ENCODE measurements at regions not wholly inside any gene's neighbourhood (a gene's known extent, or its start where the extent isn't known, plus 50 kb on each side); places are given as distances from the start of the nearest gene placed in this dataset.

GRCh38 chr7:106375499-106375898, 90.7 kb upstream of the NAMPT start:
- no peaks in the 10 kb centered on the region for H4K20me1 ChIP-seq (ENCODE audit: insufficient read depth, low read length)
- no peaks in the 10 kb centered on the region for H3K27me3 ChIP-seq (ENCODE audit: control insufficient read depth in 2 of 2, insufficient read depth in 2 of 2, low read length in 2 of 2)
- no peaks in the 10 kb centered on the region for H3K9me3 ChIP-seq (replicated peaks in 1 of 2; ENCODE audit: control insufficient read depth in 1 of 2, insufficient read depth in 1 of 2, low read length in 2 of 2)
- no peak overlapping the region for H3K27ac Mint-ChIP-seq
- no peak overlapping the region for H3K4me3 Mint-ChIP-seq
- no peaks in the 10 kb centered on the region for H3K79me2 ChIP-seq (ENCODE audit: insufficient read depth, low read length)
- no peaks in the 10 kb centered on the region for H3K36me3 ChIP-seq (replicated peaks in 1 of 2; ENCODE audit: control insufficient read depth in 1 of 2, insufficient read depth in 2 of 2, low read length in 2 of 2)
- no peak overlapping the region for H2AFZ ChIP-seq (ENCODE audit: insufficient read depth, low read depth, low read length, poor library complexity, severe bottlenecking)
- no peaks in the 10 kb centered on the region for H3K4me1 ChIP-seq (ENCODE audit: control insufficient read depth in 1 of 2, insufficient read depth in 2 of 2, low read length in 2 of 2)
- H3K4me3 ChIP-seq (replicated peaks in 1 of 3; ENCODE audit: low read depth in 2 of 3, low read length in 3 of 3), result no peak overlapping the region
- H3K27ac ChIP-seq (ENCODE audit: low read depth in 1 of 2, low read length in 2 of 2), result no peak overlapping the region
- H3K36me3 Mint-ChIP-seq, result no peaks in the 10 kb centered on the region
- no peak for TF ChIP-seq CTCF (IDR thresholded peaks at IDR 0.05)
- intact Hi-C loops (cut with micrococcal nuclease), result no loop called here
- peaks cover 6% of the 10 kb centered on the region for H3K4me1 Mint-ChIP-seq
- no peak for DNase-seq
- H3K27me3 Mint-ChIP-seq (ENCODE audit: low read depth in 3 of 3), result peaks cover 0 to 4% (median 0%) of the 10 kb centered on the region in 3 donors
- no peaks in the 10 kb centered on the region for H3K9me3 Mint-ChIP-seq
- H3K9ac ChIP-seq (ENCODE audit: insufficient read depth, low read length, poor library complexity, severe bottlenecking), result no peak overlapping the region
- no peak overlapping the region for H3K4me2 ChIP-seq (replicated peaks; ENCODE audit: extremely low read depth, low read length, poor library complexity, severe bottlenecking)
- WGBS (ENCODE audit: insufficient coverage), result 83% methylated on average over 1 of the region's 2 CpGs

- H3K4me2 ChIP-seq (replicated peaks; ENCODE audit: extremely low read depth, low read length, poor library complexity, severe bottlenecking), result no peak overlapping the region
- no peak overlapping the region for H3K9ac ChIP-seq (ENCODE audit: insufficient read depth, low read length, poor library complexity, severe bottlenecking)
- no CpG with 5 or more reads among the region's 1 CpG for WGBS (ENCODE audit: insufficient coverage)
- no peaks in the 10 kb centered on the region for H3K9me3 Mint-ChIP-seq
- peaks cover 0 to 4% of the 10 kb centered on the region in 2 donors for H3K36me3 Mint-ChIP-seq
- no peak overlapping the region for H3K27ac Mint-ChIP-seq
- no peaks in the 10 kb centered on the region for H3K79me2 ChIP-seq (ENCODE audit: insufficient read depth, low read length)
- peak overlapping the region; percentile 18 for H2AFZ ChIP-seq (ENCODE audit: insufficient read depth, low read depth, low read length, poor library complexity, severe bottlenecking)
- H3K36me3 ChIP-seq (replicated peaks in 1 of 2; ENCODE audit: control insufficient read depth in 1 of 2, insufficient read depth in 2 of 2, low read length in 2 of 2), result no peaks in the 10 kb centered on the region
- peaks cover 0 to 4% (median 0%) of the 10 kb centered on the region in 3 donors for H3K27me3 Mint-ChIP-seq (ENCODE audit: low read depth in 3 of 3)
- intact Hi-C loops (cut with micrococcal nuclease), result loop anchor here in 1 of 2 donors (5.0 kb wide), 1 partner anchor 88 kb away; no protein-coding TSS in a partner anchor
- TF ChIP-seq CTCF (IDR thresholded peaks at IDR 0.05), result no peak
- no peaks in the 10 kb centered on the region for H3K27me3 ChIP-seq (ENCODE audit: control insufficient read depth in 2 of 2, insufficient read depth in 2 of 2, low read length in 2 of 2)
- DNase-seq, result no peak
- H3K4me1 Mint-ChIP-seq, result peaks cover 6% of the 10 kb centered on the region
- no peaks in the 10 kb centered on the region for H3K4me1 ChIP-seq (ENCODE audit: control insufficient read depth in 1 of 2, insufficient read depth in 2 of 2, low read length in 2 of 2)
- H3K4me3 Mint-ChIP-seq, result no peak overlapping the region
- H3K9me3 ChIP-seq (replicated peaks in 1 of 2; ENCODE audit: control insufficient read depth in 1 of 2, insufficient read depth in 1 of 2, low read length in 2 of 2), result no peaks in the 10 kb centered on the region
- no peak overlapping the region for H3K4me3 ChIP-seq (replicated peaks in 1 of 3; ENCODE audit: low read depth in 2 of 3, low read length in 3 of 3)
- H3K27ac ChIP-seq (ENCODE audit: low read depth in 1 of 2, low read length in 2 of 2), result no peak overlapping the region
- H4K20me1 ChIP-seq (ENCODE audit: insufficient read depth, low read length), result no peaks in the 10 kb centered on the region
Observed at GRCh38 chr7:106374437-106374836, 89.7 kb upstream of the NAMPT start.
